Activated CD4-positive, alpha-beta T cell treated with anti-CD3 and anti-CD28 coated beads, Interleukin-2, amount 50 U/mL, for 16 hours (primary cell): ENCODE measurements at regions not wholly inside any gene's neighbourhood (a gene's known extent, or its start where the extent isn't known, plus 50 kb on each side); places are given as distances from the start of the nearest gene placed in this dataset.

Experiments
- DNase-seq: peaks from one replicate; pipeline ENCODE4 v3.0.0-alpha.2; 2020

GRCh38 chr5:136526021-136526420 lies 160.7 kb upstream of the TRPC7 start:
- DNase-seq, result no peak

GRCh38 chr5:136525597-136525996 lies 160.3 kb upstream of the TRPC7 start:
- no peak for DNase-seq

- no peak for DNase-seq
These were observed 157.0 kb upstream of the TRPC7 start for GRCh38 chr5:136522217-136522956.

DNA sequence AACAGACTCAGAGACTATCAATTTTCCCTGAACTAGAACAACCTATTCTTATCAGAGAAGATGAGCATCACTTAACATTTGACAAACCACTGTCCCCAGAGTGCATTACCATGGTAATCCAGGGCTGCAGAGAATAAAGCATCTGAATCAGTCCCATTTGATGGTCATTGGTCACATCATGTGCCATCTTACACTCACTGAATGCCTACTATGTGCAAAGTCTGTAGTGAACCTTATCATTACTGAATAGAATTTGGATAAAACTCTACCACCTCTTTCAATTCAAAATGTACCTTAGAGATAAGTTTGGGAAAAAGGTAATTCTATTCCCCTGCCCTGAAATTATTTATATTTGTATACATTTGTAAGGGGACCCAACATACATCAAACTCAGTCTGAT lies 156.4 kb upstream of the TRPC7 start:
- DNase-seq, result no peak

DNA sequence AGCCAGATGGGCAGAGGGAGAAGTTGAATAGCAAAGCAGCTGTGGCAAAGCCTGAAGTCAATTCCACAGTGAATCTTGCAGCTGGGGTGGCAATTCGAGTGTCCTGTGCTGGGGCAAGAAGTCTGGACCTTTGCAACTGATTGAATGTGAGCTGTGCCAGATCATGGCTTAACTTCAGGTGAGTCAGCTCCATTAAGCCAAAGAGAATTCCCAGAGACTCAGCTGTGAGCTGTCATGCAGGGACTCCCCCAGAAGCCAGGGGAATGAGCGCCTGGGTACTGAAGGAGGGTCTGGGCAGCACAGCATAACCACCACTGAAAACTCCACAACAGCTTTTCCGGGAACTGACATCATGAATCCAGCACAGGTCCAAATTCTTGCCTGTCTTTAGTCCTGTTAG lies 153.5 kb upstream of the TRPC7 start:
- no peak for DNase-seq

DNA sequence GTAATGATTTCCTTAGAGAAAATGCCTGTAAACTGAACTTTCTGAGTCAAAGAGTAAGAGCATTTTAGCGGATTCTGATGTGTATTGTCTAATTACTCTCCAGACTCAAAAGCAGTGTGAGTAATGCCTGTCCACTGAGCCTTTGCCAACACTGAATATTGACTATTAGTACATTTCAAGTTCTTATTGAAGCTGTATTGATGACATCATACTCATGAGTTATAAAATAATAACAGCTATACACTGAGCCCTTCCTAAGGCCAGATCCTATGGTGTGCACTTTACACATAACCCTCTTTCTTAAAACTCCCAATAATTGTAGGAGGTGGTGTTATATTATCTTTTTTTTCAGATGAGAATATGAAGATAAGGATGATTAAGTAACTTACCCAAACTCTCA lies 152.8 kb upstream of the TRPC7 start:
- DNase-seq, result no peak

- DNase-seq, result no peak
These were observed 152.4 kb upstream of the TRPC7 start for GRCh38 chr5:136517755-136518154.

GRCh38 chr5:136516637-136517036 lies 151.3 kb upstream of the TRPC7 start:
- DNase-seq, result no peak

- DNase-seq, result no peak
These were observed 148.1 kb upstream of the TRPC7 start for GRCh38 chr5:136513430-136513829.

DNA sequence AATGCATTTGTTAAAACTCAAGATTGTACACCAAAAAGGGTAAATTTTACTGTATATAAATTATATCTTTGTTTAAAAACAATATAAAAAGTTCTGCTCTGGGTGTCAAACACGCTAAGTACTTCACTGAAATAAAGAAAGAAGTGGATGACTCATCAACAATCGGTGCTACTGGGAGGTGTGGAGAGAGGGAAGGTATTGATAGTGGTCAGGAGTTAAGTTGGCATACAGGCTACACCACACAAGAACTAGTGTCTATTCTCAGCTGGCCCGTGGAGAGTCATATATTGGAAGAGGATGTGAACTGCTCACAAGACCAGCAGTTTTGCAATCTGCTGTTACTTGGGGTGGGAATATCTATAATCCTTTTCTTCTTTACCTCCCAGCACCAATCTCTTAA lies 145.7 kb upstream of the TRPC7 start:
- no peak for DNase-seq

- no peak for DNase-seq
These were observed 145.1 kb upstream of the TRPC7 start for GRCh38 chr5:136510481-136510880.

GRCh38 chr5:136506131-136506530 lies 140.8 kb upstream of the TRPC7 start:
- no peak for DNase-seq

DNA sequence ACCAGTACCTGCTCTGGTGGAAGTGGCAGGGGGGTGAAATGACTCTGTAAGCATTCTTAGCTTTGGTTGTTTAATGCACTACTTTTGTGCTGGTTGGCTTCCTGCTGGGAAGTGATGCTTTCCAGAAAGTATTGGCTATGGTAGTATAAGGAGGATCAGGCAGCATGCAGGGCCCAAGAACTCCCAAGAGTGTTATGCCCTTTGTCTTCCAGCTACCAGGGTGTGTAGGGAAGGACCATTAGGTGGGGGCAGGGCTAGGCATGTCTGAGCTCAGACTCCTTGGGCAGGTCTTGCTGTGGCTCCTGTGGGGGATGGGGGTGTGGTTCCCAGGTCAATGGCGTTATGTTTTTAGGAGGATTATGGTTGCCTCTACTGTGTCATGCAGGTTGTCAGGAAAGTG lies 135.8 kb upstream of the TRPC7 start:
- no peak for DNase-seq

- no peak for DNase-seq
These were observed 127.2 kb upstream of the TRPC7 start for GRCh38 chr5:136492587-136492986.

- no peak for DNase-seq
These were observed 126.5 kb upstream of the TRPC7 start for GRCh38 chr5:136491806-136492205.

- DNase-seq, result no peak
These were observed 119.5 kb upstream of the TRPC7 start for GRCh38 chr5:136484808-136485325.

- no peak for DNase-seq
These were observed 116.9 kb upstream of the TRPC7 start for GRCh38 chr5:136482206-136482605.

DNA sequence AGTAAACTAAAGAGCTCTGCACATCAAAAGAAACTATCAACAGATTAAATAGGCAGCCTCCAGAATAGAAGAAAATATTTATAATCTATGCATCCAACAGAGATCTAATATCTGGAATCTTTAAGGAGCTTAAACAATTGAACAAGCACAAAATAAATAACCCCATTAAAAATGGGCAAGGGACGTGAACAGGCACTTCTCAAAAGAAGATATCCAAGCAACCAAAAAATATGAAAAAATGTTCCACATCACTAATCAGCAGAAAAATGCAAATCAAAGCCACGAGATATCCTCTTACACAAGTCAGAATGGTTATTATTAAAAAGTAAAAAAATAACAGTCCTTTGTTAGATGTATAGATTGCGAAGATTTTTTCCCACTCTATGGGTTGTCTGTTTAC lies 109.1 kb upstream of the TRPC7 start:
- DNase-seq, result no peak

DNA sequence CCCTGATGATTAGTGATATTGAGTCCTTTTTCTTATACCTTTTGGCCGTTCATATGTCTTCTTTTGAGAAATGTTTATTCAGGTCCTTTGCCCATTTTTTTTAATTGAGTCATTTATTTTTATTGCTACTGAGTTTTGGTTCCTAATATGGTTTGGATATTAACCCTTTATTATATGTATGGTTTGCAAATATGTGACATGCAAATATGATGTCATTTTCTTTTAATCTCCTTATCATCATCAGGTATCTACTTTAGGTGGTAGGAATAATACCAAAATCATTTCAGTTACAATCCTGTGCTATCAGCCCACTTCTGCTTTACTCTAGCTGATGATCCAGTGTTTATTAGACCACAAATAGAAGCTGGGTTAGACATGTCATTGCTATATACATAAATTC lies 102.3 kb upstream of the TRPC7 start:
- no peak for DNase-seq

DNA sequence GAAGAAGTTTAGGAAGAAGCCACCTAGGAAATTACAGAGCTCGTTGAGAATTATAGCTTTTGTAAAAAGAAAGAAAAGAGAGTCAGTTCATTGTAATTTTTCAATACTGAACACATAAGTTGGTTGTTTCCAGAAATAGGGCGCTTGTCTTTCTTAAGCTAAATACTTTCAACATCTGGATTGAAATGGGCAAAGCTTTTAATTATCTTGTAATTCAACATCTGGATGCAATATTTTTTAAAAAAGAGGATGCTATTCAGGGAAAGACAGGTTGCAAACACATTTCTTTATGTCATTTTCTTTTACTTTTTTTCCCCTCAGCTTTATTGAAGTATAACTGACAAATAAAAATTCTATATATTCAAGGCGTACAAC lies 100.7 kb upstream of the TRPC7 start:
- DNase-seq, result no peak

GRCh38 chr5:136458481-136458880 lies 93.1 kb upstream of the TRPC7 start:
- no peak for DNase-seq

DNA sequence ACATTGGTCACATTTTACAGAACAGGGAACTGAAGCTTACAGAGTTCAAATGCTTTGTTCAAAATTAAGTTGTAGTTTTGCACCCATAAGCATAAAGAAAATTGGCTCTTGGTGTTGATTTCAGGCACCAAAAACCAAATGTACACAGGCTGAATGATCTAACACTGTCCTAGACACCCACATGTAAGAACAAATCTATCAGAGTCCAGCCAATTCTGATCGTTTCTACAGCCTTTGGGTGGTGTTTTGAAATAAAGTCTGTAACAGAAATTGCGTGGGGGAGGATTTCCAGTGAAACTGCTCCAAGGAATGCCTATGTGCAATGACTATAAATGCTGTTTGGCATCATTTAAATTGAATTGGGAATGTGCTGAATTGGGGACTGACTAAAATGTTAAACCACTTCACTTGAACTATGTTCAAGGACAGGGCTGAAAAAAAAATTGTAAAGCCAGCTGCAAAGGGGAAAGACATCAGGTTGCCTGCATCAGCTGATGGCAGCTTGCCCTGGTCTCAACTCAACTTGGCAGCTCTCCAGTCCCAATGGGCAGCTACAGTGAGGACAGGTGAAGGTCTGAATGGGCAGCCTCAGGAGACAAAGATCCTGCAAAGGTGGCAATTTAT lies 92.2 kb upstream of the TRPC7 start:
- no peak for DNase-seq

DNA sequence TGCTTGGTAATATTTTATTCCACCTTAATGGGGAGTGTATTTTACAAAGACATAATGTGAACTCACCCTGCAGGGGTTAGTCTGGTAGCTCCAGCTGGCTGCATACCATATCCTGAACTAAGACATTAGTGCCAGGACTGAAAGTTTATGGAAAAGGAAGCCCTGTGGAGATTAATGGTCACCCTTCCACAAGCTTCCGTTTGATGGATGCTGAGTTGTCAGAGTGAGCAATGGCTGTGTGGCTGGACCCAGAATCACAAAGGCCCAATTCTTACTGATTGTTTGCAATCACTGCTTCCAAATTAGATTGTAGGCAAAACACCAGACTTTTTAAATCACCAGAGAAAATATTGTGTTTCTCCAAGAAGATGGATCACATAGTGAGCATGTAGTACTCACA lies 90.1 kb upstream of the TRPC7 start:
- no peak for DNase-seq

DNA sequence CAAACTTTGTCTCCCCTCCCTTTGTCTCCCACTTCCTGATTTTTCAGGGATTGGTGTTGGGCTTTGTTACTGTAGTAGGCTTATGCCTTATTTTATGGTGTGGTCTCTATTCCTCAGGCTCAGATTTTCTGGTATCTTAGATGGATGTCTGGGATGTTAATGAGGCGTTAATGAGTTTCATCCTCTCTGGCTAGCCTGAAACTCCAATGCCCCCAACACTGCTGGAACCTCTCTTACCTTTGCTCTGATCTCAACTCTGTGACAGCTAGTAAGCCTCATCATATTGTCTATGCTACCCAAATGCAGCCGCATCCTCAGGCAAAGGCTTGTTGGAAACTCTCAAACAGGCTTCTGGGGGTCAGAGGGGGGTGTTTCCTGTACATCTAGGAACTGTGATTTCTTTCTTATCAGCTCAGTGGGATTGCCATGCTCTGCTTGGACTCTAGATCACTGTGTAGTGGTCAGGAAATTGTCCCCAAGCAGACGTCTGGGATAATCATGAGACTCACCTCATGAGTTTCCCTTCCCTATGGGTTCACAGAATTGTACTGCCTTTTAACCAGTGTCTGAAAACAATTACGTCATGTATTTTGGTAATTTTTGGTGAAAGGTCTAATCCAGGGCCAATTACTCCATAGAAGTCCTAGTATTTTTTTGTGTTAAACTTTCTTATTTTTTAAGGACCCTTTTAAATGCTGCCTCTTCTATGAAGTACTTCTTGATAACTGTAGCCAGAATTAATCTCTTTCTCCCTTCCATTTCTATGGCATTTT lies 88.8 kb upstream of the TRPC7 start:
- no peak for DNase-seq
